ENCODE measurements at regions not wholly inside any gene's neighbourhood (a gene's known extent, or its start where the extent isn't known, plus 50 kb on each side); places are given as distances from the start of the nearest gene placed in this dataset.
"Not testable (repeated sequence)": the region's sequence is repeated elsewhere in the genome, so short reads cannot be mapped to it uniquely, and the experiment has no call there.

GRCh38 chr1:232579958-232580941, 49.7 kb downstream of the SIPA1L2 start:
- peak overlapping the region; percentile 62 for H3K27ac Mint-ChIP-seq
- peak overlapping the region; percentile 63 for H3K4me3 Mint-ChIP-seq
- peaks cover 5% of the 10 kb centered on the region for H3K36me3 Mint-ChIP-seq (ENCODE audit: low read depth)
- no peaks in the 10 kb centered on the region for H3K9me3 Mint-ChIP-seq
- no peaks in the 10 kb centered on the region for H3K27me3 Mint-ChIP-seq (ENCODE audit: low read depth)
- H3K4me1 Mint-ChIP-seq (ENCODE audit: low read depth): peaks cover 24% of the 10 kb centered on the region
- DNase-seq (ENCODE audit: low spot score): no peak

GRCh38 chr1:232579466-232579865, 50.5 kb downstream of the SIPA1L2 start:
- peak overlapping the region; percentile 63 for H3K4me3 Mint-ChIP-seq
- peak overlapping the region; percentile 62 for H3K27ac Mint-ChIP-seq
- no peaks in the 10 kb centered on the region for H3K27me3 Mint-ChIP-seq (ENCODE audit: low read depth)
- peaks cover 3% of the 10 kb centered on the region for H3K36me3 Mint-ChIP-seq (ENCODE audit: low read depth)
- no peak for DNase-seq (ENCODE audit: low spot score)
- no peaks in the 10 kb centered on the region for H3K9me3 Mint-ChIP-seq
- peaks cover 24% of the 10 kb centered on the region for H3K4me1 Mint-ChIP-seq (ENCODE audit: low read depth)

- Mint-ChIP-seq H3K36me3 (ENCODE audit: low read depth) (peaks cover 2% of the 10 kb centered on the region), H3K27ac (peak overlapping the region; percentile 58), H3K27me3 (ENCODE audit: low read depth) (no peaks in the 10 kb centered on the region), H3K4me1 (ENCODE audit: low read depth) (peaks cover 24% of the 10 kb centered on the region), H3K9me3 (no peaks in the 10 kb centered on the region), H3K4me3 (peak overlapping the region; percentile 63)
- no peak for DNase-seq (ENCODE audit: low spot score)
Measured at GRCh38 chr1:232578651-232579195, 51.2 kb downstream of the SIPA1L2 start.

- peak overlapping the region; percentile 17 for H3K27ac Mint-ChIP-seq
- H3K4me1 Mint-ChIP-seq (ENCODE audit: low read depth): peaks cover 24% of the 10 kb centered on the region
- H3K36me3 Mint-ChIP-seq (ENCODE audit: low read depth): peaks cover 2% of the 10 kb centered on the region
- peak overlapping the region; percentile 13 for H3K4me3 Mint-ChIP-seq
- no peak for DNase-seq (ENCODE audit: low spot score)
- H3K9me3 Mint-ChIP-seq: no peaks in the 10 kb centered on the region
- H3K27me3 Mint-ChIP-seq (ENCODE audit: low read depth): no peaks in the 10 kb centered on the region
Measured at GRCh38 chr1:232577772-232578171, 52.2 kb downstream of the SIPA1L2 start.

- no peak overlapping the region for H3K27ac Mint-ChIP-seq
Measured at GRCh38 chr1:232576537-232576936, 53.4 kb downstream of the SIPA1L2 start.

GRCh38 chr1:232575763-232576040, 54.2 kb downstream of the SIPA1L2 start:
- no peak overlapping the region for H3K27ac Mint-ChIP-seq
- peaks cover 24% of the 10 kb centered on the region for H3K4me1 Mint-ChIP-seq (ENCODE audit: low read depth)
- no peaks in the 10 kb centered on the region for H3K27me3 Mint-ChIP-seq (ENCODE audit: low read depth)
- no peak for DNase-seq (ENCODE audit: low spot score)
- H3K36me3 Mint-ChIP-seq (ENCODE audit: low read depth): peaks cover 2% of the 10 kb centered on the region
- no peaks in the 10 kb centered on the region for H3K9me3 Mint-ChIP-seq
- no peak overlapping the region for H3K4me3 Mint-ChIP-seq

More at GRCh38 chr1:232576537-232576936, 53.4 kb downstream of the SIPA1L2 start:
- H3K27me3 Mint-ChIP-seq (ENCODE audit: low read depth): no peaks in the 10 kb centered on the region
- no peak for DNase-seq (ENCODE audit: low spot score)
- H3K9me3 Mint-ChIP-seq: no peaks in the 10 kb centered on the region
- H3K36me3 Mint-ChIP-seq (ENCODE audit: low read depth): peaks cover 2% of the 10 kb centered on the region
- no peak overlapping the region for H3K4me3 Mint-ChIP-seq
- H3K4me1 Mint-ChIP-seq (ENCODE audit: low read depth): peaks cover 24% of the 10 kb centered on the region

- Mint-ChIP-seq H3K36me3 (ENCODE audit: low read depth) (peaks cover 2% of the 10 kb centered on the region), H3K27me3 (ENCODE audit: low read depth) (no peaks in the 10 kb centered on the region), H3K27ac (no peak overlapping the region), H3K9me3 (no peaks in the 10 kb centered on the region), H3K4me3 (no peak overlapping the region), H3K4me1 (ENCODE audit: low read depth) (peaks cover 24% of the 10 kb centered on the region)
- DNase-seq (ENCODE audit: low spot score): no peak
Measured at GRCh38 chr1:232574889-232575762, 54.8 kb downstream of the SIPA1L2 start.

GRCh38 chr1:232574077-232574476, 55.9 kb downstream of the SIPA1L2 start:
- Mint-ChIP-seq H3K4me1 (ENCODE audit: low read depth) (peaks cover 17% of the 10 kb centered on the region), H3K4me3 (no peak overlapping the region), H3K27me3 (ENCODE audit: low read depth) (no peaks in the 10 kb centered on the region), H3K36me3 (ENCODE audit: low read depth) (peaks cover 2% of the 10 kb centered on the region), H3K27ac (no peak overlapping the region), H3K9me3 (no peaks in the 10 kb centered on the region)
- DNase-seq (ENCODE audit: low spot score): no peak

- Mint-ChIP-seq H3K27me3 (ENCODE audit: low read depth) (no peaks in the 10 kb centered on the region), H3K27ac (no peak overlapping the region), H3K4me1 (ENCODE audit: low read depth) (peaks cover 3% of the 10 kb centered on the region), H3K36me3 (ENCODE audit: low read depth) (peaks cover 2% of the 10 kb centered on the region), H3K4me3 (no peak overlapping the region), H3K9me3 (no peaks in the 10 kb centered on the region)
- no peak for DNase-seq (ENCODE audit: low spot score)
Measured at GRCh38 chr1:232571523-232571922, 58.4 kb downstream of the SIPA1L2 start.

GRCh38 chr1:232570007-232570406, 59.9 kb downstream of the SIPA1L2 start:
- no peak for DNase-seq (ENCODE audit: low spot score)
- no peaks in the 10 kb centered on the region for H3K9me3 Mint-ChIP-seq
- no peak overlapping the region for H3K27ac Mint-ChIP-seq
- no peaks in the 10 kb centered on the region for H3K4me1 Mint-ChIP-seq (ENCODE audit: low read depth)
- peaks cover 5% of the 10 kb centered on the region for H3K27me3 Mint-ChIP-seq (ENCODE audit: low read depth)
- no peak overlapping the region for H3K4me3 Mint-ChIP-seq
- no peaks in the 10 kb centered on the region for H3K36me3 Mint-ChIP-seq (ENCODE audit: low read depth)

GRCh38 chr1:232569554-232569921, 60.4 kb downstream of the SIPA1L2 start:
- H3K36me3 Mint-ChIP-seq (ENCODE audit: low read depth); H3K4me3 Mint-ChIP-seq; H3K27me3 Mint-ChIP-seq (ENCODE audit: low read depth); H3K9me3 Mint-ChIP-seq; H3K4me1 Mint-ChIP-seq (ENCODE audit: low read depth); DNase-seq (ENCODE audit: low spot score); H3K27ac Mint-ChIP-seq: not testable (repeated sequence)

- Mint-ChIP-seq H3K27me3 (ENCODE audit: low read depth) (peaks cover 5% of the 10 kb centered on the region), H3K4me3 (no peak overlapping the region), H3K36me3 (ENCODE audit: low read depth) (no peaks in the 10 kb centered on the region), H3K9me3 (no peaks in the 10 kb centered on the region), H3K27ac (no peak overlapping the region), H3K4me1 (ENCODE audit: low read depth) (no peaks in the 10 kb centered on the region)
- no peak for DNase-seq (ENCODE audit: low spot score)
Measured at GRCh38 chr1:232568906-232569553, 60.9 kb downstream of the SIPA1L2 start.

- H3K4me1 Mint-ChIP-seq (ENCODE audit: low read depth): no peaks in the 10 kb centered on the region
- no peak overlapping the region for H3K4me3 Mint-ChIP-seq
- no peaks in the 10 kb centered on the region for H3K9me3 Mint-ChIP-seq
- no peak for DNase-seq (ENCODE audit: low spot score)
- no peak overlapping the region for H3K27ac Mint-ChIP-seq
- peaks cover 5% of the 10 kb centered on the region for H3K27me3 Mint-ChIP-seq (ENCODE audit: low read depth)
- H3K36me3 Mint-ChIP-seq (ENCODE audit: low read depth): no peaks in the 10 kb centered on the region
Measured at GRCh38 chr1:232568331-232568852, 61.5 kb downstream of the SIPA1L2 start.

Data from T-helper 2 cell treated with Interferon-gamma antibody and Interleukin-4, amounts not matched to agents 5 μg/mL and 100 μg/mL, for 36 hours (primary cell).